ENCODE measurements at regions not wholly inside any gene's neighbourhood (a gene's known extent, or its start where the extent isn't known, plus 50 kb on each side); places are given as distances from the start of the nearest gene placed in this dataset.

DNA sequence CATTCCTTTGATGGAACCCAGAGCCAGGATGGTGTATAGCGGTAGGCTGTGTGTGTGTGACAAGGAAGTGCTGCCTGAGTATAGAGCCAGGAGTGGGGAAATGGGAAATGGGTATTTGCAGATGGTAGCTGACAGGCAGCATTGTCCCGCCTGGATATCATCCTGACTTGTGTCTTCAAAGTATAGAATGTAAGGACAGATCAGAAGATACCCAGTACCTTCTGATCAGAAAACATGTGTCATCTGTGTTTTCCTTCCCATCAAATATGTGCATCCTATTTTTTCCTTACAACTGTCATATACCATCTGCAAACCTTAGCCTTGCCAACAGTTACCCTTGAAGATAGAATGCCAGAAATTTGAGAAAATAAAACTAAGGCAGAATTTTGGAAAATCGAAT is 146.2 kb upstream of the CBLB start:
- no peak for TF ChIP-seq CTCF (IDR thresholded peaks at IDR 0.05)
- TF ChIP-seq EP300 (IDR thresholded peaks at IDR 0.05): no peak
- TF ChIP-seq POLR2A (IDR thresholded peaks at IDR 0.05; ENCODE audit: low read depth): no peak

All from esophagus muscularis mucosa (tissue), 4 donors.